CD4-positive, alpha-beta memory T cell (primary cell): ENCODE measurements at regions not wholly inside any gene's neighbourhood (a gene's known extent, or its start where the extent isn't known, plus 50 kb on each side); places are given as distances from the start of the nearest gene placed in this dataset.
A peak's percentile ranks its signal among the peaks of the same experiment; 100 is the strongest.

ENCODE experiments used
- CTCF ChIA-PET: fragments of 350-600 bp; sonication (Branson Sonifier 250); formaldehyde crosslinking; loops from one replicate; lab custom pipeline; 2021; ENCODE audit warnings: inconsistent platforms; ENCODE audit not compliant: partially characterized antibody; lab: Charles Lee
- POLR2A ChIA-PET: fragments of 350-600 bp; sonication (Branson Sonifier 250); formaldehyde crosslinking; loops from one replicate; lab custom pipeline; 2021; ENCODE audit not compliant: partially characterized antibody; lab: Charles Lee
- DNase-seq, 5 donors: peaks; one replicate each; pipeline versions ENCODE4 v3.0.0 to v3.0.0-alpha.2; 2020 to 2022; ENCODE audit warnings: mixed read lengths in 1 of 5
- H3K27ac ChIP-seq: one replicate; pipeline ENCODE4 v1.7.0; 2013; ENCODE audit warnings: low read depth, low read length
- H3K27me3 ChIP-seq: 2 replicates; pipeline ENCODE4 v1.7.0; 2013; ENCODE audit warnings: mild to moderate bottlenecking, low read length, moderate library complexity; ENCODE audit not compliant: insufficient read depth
- H3K36me3 ChIP-seq: 2 replicates; pipeline ENCODE4 v1.7.0; 2013; ENCODE audit warnings: mild to moderate bottlenecking, low read length, moderate library complexity; ENCODE audit not compliant: insufficient read depth
- H3K4me1 ChIP-seq: 2 replicates; pipeline ENCODE4 v1.7.0; 2013; ENCODE audit warnings: mild to moderate bottlenecking, low read length, moderate library complexity; ENCODE audit not compliant: insufficient read depth
- H3K4me3 ChIP-seq, 2 donors: one replicate each; pipeline ENCODE4 v1.7.0; 2013; ENCODE audit warnings: low read length in 2 of 2, mild to moderate bottlenecking in 1 of 2
- H3K9me3 ChIP-seq, 2 donors: one replicate each; pipeline ENCODE4 v1.7.0; 2013; ENCODE audit warnings: low read length in 2 of 2, control low read depth in 1 of 2; ENCODE audit not compliant: control insufficient read depth in 1 of 2
- H3K27ac Mint-ChIP-seq, 7 donors: one replicate each; pipeline ENCODE4 v1.8.0; 2020 to 2021; ENCODE audit warnings: mixed read lengths in 7 of 7, mild to moderate bottlenecking in 6 of 7, inconsistent platforms in 3 of 7, moderate library complexity in 3 of 7
- H3K27me3 Mint-ChIP-seq, 2 donors: one replicate each; pipeline ENCODE4 v1.8.0; 2020 to 2021; ENCODE audit warnings: mixed read lengths in 2 of 2
- H3K36me3 Mint-ChIP-seq, 2 donors: one replicate each; pipeline ENCODE4 v1.8.0; 2020 to 2021; ENCODE audit warnings: mixed read lengths in 2 of 2, inconsistent platforms in 1 of 2, mild to moderate bottlenecking in 1 of 2
- H3K4me1 Mint-ChIP-seq, 4 donors: one replicate each; pipeline ENCODE4 v1.8.0; 2020 to 2021; ENCODE audit warnings: mixed read lengths in 4 of 4, mild to moderate bottlenecking in 1 of 4
- H3K4me3 Mint-ChIP-seq, 8 donors: one replicate each; pipeline ENCODE4 v1.8.0; 2020 to 2021; ENCODE audit warnings: mixed read lengths in 8 of 8, mild to moderate bottlenecking in 7 of 8, moderate library complexity in 6 of 8, inconsistent platforms in 3 of 8
- H3K9me3 Mint-ChIP-seq, 8 donors: one replicate each; pipeline ENCODE4 v1.8.0; 2020 to 2021; ENCODE audit warnings: mixed read lengths in 8 of 8, mild to moderate bottlenecking in 5 of 8, inconsistent platforms in 3 of 8, moderate library complexity in 1 of 8
- intact Hi-C: fragments of 100-400 bp; cut with micrococcal nuclease; formaldehyde crosslinking; loops from one replicate; pipeline ENCODE4 v1.15.1; 2023

GRCh38 chr7:20267482-20267881 is 50.3 kb upstream of the MACC1 start:
- POLR2A ChIA-PET: no interaction called here
- no peaks in the 10 kb centered on the region for H3K4me1 ChIP-seq
- Mint-ChIP-seq H3K4me1 (no peaks in the 10 kb centered on the region), H3K36me3 (no peaks in the 10 kb centered on the region), H3K4me3 (no peak overlapping the region), H3K27me3 (no peaks in the 10 kb centered on the region), H3K27ac (no peak overlapping the region), H3K9me3 (peaks cover 0 to 2% (median 0%) of the 10 kb centered on the region in 8 donors)
- H3K27me3 ChIP-seq: no peaks in the 10 kb centered on the region
- intact Hi-C loops: no loop called here
- no peak for DNase-seq
- H3K36me3 ChIP-seq: no peaks in the 10 kb centered on the region
- H3K4me3 ChIP-seq: no peak overlapping the region
- no peak overlapping the region for H3K27ac ChIP-seq
- CTCF ChIA-PET: no interaction called here
- no peaks in the 10 kb centered on the region for H3K9me3 ChIP-seq

DNA sequence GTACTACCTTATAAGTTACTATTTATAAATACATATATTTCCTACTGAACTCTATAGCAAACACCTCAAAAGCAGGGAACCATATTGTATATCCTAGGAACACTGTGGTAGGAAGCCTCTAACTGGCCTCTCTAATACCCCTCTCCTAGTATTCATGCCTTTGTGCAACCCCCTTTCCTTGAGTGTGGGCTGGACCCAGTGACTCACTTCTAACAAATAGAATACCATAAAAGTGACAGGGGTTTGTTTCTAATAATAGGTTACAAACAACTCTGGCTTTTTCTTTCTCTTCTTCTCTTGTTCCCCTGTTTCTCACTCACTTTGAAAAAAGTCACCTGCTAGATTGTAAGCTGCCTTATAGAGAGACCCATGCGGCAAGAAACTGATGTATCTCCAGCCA is 51.6 kb upstream of the MACC1 start:
- POLR2A ChIA-PET: no interaction called here
- H3K27me3 Mint-ChIP-seq: no peaks in the 10 kb centered on the region
- no peaks in the 10 kb centered on the region for H3K4me1 ChIP-seq

GRCh38 chr7:20269726-20270125 is 52.5 kb upstream of the MACC1 start:
- Histone ChIP-seq H3K4me1 (no peaks in the 10 kb centered on the region), H3K27me3 (no peaks in the 10 kb centered on the region), H3K4me3 (no peak overlapping the region), H3K27ac (no peak overlapping the region), H3K36me3 (no peaks in the 10 kb centered on the region), H3K9me3 (no peaks in the 10 kb centered on the region)
- H3K27me3 Mint-ChIP-seq: no peaks in the 10 kb centered on the region
- H3K4me3 Mint-ChIP-seq: no peak overlapping the region
- POLR2A ChIA-PET: no interaction called here
- intact Hi-C loops: no loop called here
- DNase-seq: no peak
- no peaks in the 10 kb centered on the region for H3K36me3 Mint-ChIP-seq
- no peaks in the 10 kb centered on the region for H3K4me1 Mint-ChIP-seq
- no peak overlapping the region for H3K27ac Mint-ChIP-seq
- CTCF ChIA-PET: no interaction called here
- H3K9me3 Mint-ChIP-seq: peaks cover 0 to 2% (median 0%) of the 10 kb centered on the region in 8 donors

More for the DNA sequence above, 51.6 kb upstream of the MACC1 start:
- Histone ChIP-seq H3K9me3 (no peaks in the 10 kb centered on the region), H3K36me3 (no peaks in the 10 kb centered on the region), H3K4me3 (no peak overlapping the region), H3K27ac (no peak overlapping the region), H3K27me3 (no peaks in the 10 kb centered on the region)
- intact Hi-C loops: no loop called here
- no peak overlapping the region for H3K4me3 Mint-ChIP-seq
- CTCF ChIA-PET: no interaction called here
- no peak for DNase-seq
- H3K9me3 Mint-ChIP-seq: peaks cover 0 to 2% (median 0%) of the 10 kb centered on the region in 8 donors
- H3K4me1 Mint-ChIP-seq: no peaks in the 10 kb centered on the region
- H3K27ac Mint-ChIP-seq: no peak overlapping the region
- H3K36me3 Mint-ChIP-seq: no peaks in the 10 kb centered on the region

DNA sequence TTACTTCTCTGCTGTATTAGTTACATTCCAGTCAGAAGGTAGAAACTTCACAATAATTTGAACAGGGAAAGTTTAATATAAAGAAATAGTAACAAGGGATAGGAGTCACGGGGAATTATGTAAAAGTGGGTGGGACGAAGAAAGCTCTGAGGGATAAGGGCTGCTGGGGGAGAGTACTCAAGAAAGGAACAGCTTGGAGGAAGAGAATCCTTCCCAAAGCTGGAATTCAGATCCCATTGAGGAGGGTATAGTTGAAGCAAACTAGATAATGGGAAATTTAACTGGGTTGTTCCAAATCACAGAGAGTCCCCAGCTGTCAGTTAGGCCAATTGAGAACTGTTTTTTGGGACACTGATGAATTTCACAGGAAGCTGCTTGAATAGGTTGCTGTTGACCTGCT is 53.2 kb upstream of the MACC1 start:
- H3K4me3 Mint-ChIP-seq: no peak overlapping the region
- H3K4me1 Mint-ChIP-seq: no peaks in the 10 kb centered on the region
- H3K9me3 Mint-ChIP-seq: peaks cover 0 to 2% (median 0%) of the 10 kb centered on the region in 8 donors
- Histone ChIP-seq H3K4me1 (no peaks in the 10 kb centered on the region), H3K27me3 (no peaks in the 10 kb centered on the region), H3K36me3 (no peaks in the 10 kb centered on the region), H3K9me3 (no peaks in the 10 kb centered on the region), H3K4me3 (no peak overlapping the region), H3K27ac (no peak overlapping the region)
- H3K36me3 Mint-ChIP-seq: no peaks in the 10 kb centered on the region
- H3K27me3 Mint-ChIP-seq: no peaks in the 10 kb centered on the region
- POLR2A ChIA-PET: no interaction called here
- no peak for DNase-seq
- CTCF ChIA-PET: no interaction called here
- intact Hi-C loops: no loop called here
- H3K27ac Mint-ChIP-seq: no peak overlapping the region

- H3K9me3 Mint-ChIP-seq: peaks cover 0 to 2% (median 0%) of the 10 kb centered on the region in 8 donors
- no peaks in the 10 kb centered on the region for H3K27me3 ChIP-seq
- H3K4me1 ChIP-seq: no peaks in the 10 kb centered on the region
- DNase-seq: no peak
- no peak overlapping the region for H3K27ac Mint-ChIP-seq
- H3K9me3 ChIP-seq: no peaks in the 10 kb centered on the region
- intact Hi-C loops: no loop called here
- no peaks in the 10 kb centered on the region for H3K36me3 Mint-ChIP-seq
- POLR2A ChIA-PET: no interaction called here
- no peaks in the 10 kb centered on the region for H3K36me3 ChIP-seq
- CTCF ChIA-PET: no interaction called here
- no peak overlapping the region for H3K27ac ChIP-seq
- no peak overlapping the region for H3K4me3 ChIP-seq
- H3K27me3 Mint-ChIP-seq: no peaks in the 10 kb centered on the region
- no peaks in the 10 kb centered on the region for H3K4me1 Mint-ChIP-seq
- no peak overlapping the region for H3K4me3 Mint-ChIP-seq
Observed at GRCh38 chr7:20270867-20271266, 53.7 kb upstream of the MACC1 start.

DNA sequence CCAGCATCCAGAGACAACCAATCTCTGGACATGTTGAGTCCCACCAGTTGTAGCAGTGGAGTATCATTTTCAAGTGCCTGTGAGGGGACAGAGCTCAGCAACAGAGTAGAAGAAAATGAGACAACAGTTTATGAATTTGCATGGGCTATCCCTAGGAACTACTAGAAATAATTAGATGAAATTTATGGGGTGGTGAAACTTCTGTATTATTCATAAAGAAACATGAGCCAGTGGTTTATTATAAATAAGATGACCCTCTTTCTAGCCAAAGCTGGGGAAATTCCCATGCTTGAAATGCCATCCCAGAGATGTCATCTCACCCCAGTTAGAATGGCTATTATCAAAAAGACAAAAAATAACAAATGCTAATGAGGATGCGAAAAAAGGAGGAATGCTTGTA is 55.1 kb upstream of the ITGB8 start:
- no peaks in the 10 kb centered on the region for H3K36me3 Mint-ChIP-seq
- H3K27me3 ChIP-seq: no peaks in the 10 kb centered on the region
- no peaks in the 10 kb centered on the region for H3K4me1 Mint-ChIP-seq
- no peak overlapping the region for H3K27ac ChIP-seq
- no peaks in the 10 kb centered on the region for H3K9me3 ChIP-seq
- POLR2A ChIA-PET: no interaction called here
- no peaks in the 10 kb centered on the region for H3K27me3 Mint-ChIP-seq
- no peak overlapping the region for H3K4me3 ChIP-seq
- no peak for DNase-seq
- CTCF ChIA-PET: no interaction called here
- H3K4me1 ChIP-seq: no peaks in the 10 kb centered on the region
- peaks cover 0 to 2% (median 0%) of the 10 kb centered on the region in 8 donors for H3K9me3 Mint-ChIP-seq
- no peak overlapping the region for H3K4me3 Mint-ChIP-seq
- no peaks in the 10 kb centered on the region for H3K36me3 ChIP-seq
- H3K27ac Mint-ChIP-seq: no peak overlapping the region
- intact Hi-C loops: no loop called here

- ChIA-PET CTCF (no interaction called here), POLR2A (no interaction called here)
- Histone ChIP-seq H3K9me3 (no peaks in the 10 kb centered on the region), H3K36me3 (no peaks in the 10 kb centered on the region), H3K4me1 (no peaks in the 10 kb centered on the region), H3K4me3 (no peak overlapping the region), H3K27ac (no peak overlapping the region), H3K27me3 (no peaks in the 10 kb centered on the region)
- no peak overlapping the region for H3K4me3 Mint-ChIP-seq
- H3K9me3 Mint-ChIP-seq: peaks cover 0 to 2% (median 0%) of the 10 kb centered on the region in 8 donors
- H3K27me3 Mint-ChIP-seq: no peaks in the 10 kb centered on the region
- intact Hi-C loops: no loop called here
- peak in 1 of 5 donors; percentile 4 for DNase-seq
- H3K27ac Mint-ChIP-seq: no peak overlapping the region
- no peaks in the 10 kb centered on the region for H3K36me3 Mint-ChIP-seq
- H3K4me1 Mint-ChIP-seq: no peaks in the 10 kb centered on the region
Observed at GRCh38 chr7:20276705-20277472, 53.8 kb upstream of the ITGB8 start.
